GM18508 (cell line): ENCODE measurements at regions not wholly inside any gene's neighbourhood (a gene's known extent, or its start where the extent isn't known, plus 50 kb on each side); places are given as distances from the start of the nearest gene placed in this dataset.
"Not testable (repeated sequence)": the region's sequence is repeated elsewhere in the genome, so short reads cannot be mapped to it uniquely, and the experiment has no call there.

ENCODE experiments used
- ATAC-seq: cut with Tn5 transposase; IDR thresholded peaks from one replicate; pipeline ENCODE4 v1.9.1; 2021; ENCODE audit warnings: moderate number of reproducible peaks; ENCODE audit not compliant: insufficient read depth, unreplicated experiment

DNA sequence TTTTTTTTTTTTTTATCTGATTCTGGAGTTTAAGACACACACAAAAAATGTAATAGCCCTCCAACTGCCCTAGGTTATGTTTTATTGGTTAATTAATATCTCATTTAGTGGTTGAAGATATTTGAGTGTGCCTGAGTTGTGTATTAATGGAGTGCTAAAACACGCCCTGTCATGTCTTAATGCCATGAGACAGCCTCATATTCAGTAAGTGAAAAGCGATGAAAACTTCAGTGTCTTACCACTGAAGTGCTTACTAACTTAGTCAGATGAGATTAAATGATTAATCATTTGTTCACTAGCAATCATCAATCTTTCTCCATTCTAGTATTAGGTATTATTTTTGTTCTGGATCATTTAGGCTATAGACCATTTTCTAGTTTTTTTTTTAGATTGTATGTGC, 544.7 kb upstream of the ROBO2 start:
- ATAC-seq, result no peak

DNA sequence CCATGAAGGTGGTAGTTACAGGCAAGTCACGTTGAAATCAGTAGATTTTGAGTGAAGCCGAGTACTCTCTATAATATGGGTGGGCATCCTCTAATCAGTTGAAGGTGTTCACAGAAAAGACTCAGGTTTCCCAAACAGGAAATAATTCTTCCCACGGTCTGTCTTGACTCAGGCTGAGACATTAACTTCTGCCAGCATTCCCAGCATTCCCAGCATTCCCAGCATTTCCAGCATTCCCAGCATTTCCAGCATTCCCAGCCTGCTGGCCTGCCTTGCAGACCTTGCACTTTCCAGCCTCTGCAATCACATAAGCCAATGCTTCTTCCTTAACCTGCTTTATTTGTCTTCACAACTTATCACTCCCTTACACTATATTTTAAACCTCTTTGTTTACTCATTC, 542.3 kb upstream of the ROBO2 start:
- no peak for ATAC-seq

DNA sequence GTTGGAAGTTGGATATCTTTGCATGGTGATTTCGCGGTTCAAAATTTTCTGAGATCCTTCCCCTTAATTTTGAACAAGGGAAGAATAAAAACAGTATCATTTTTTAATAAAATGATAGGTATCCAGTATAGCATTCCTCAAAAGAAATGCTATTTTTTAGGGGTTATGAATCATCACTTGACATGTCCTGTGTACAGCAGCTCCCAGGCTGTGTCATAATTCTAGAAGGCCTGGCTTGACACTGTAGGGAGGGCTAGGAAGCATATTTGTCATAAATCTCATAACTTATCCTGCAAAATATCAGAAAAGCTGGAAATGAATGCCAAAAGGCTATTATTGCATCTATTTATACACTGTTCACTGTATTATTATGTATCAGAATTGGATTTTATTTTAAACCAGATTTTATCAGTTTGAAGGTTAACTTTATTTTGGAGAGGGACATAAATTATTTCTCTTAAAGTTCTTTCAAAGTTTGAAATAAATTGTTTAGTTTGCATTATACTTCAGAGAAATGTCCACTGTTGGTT, 539.1 kb upstream of the ROBO2 start:
- ATAC-seq, result no peak

DNA sequence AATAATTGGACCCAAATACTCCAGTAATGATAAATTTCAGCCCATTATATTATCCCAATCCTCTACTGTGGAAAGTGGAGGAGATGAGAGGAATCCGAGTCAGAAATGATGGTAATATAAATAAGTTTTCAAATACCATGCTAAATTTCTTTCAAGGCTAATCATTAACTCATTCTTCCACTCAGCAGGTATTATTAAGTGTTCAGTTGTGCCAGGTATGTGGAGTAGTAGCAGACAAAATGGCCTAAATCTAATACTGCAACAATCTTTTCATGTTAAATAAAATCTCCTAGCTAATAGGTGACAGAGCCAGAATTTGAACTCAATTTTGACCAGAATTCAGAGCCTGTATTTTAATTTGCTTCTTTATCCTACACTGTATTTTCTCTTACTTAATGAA, 538.6 kb upstream of the ROBO2 start:
- no peak for ATAC-seq

DNA sequence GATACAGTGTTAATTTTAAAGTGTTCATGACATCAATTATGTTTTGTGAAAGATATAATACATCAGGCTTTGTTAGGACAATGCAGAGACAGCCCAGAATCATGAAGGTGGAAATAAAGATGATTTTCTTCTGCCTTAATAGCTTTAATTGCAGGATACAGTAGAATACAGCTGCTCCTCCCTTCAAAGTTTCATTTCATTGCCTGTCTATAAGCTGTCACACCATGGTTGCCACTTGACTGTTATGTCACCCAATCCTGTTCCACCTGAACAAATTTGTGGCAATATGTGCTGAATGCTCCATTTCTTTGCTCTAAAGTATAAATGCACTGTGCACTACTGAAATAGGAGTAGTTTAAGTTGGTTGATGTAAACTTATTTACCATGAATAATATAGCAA, 537.8 kb upstream of the ROBO2 start:
- ATAC-seq, result no peak

DNA sequence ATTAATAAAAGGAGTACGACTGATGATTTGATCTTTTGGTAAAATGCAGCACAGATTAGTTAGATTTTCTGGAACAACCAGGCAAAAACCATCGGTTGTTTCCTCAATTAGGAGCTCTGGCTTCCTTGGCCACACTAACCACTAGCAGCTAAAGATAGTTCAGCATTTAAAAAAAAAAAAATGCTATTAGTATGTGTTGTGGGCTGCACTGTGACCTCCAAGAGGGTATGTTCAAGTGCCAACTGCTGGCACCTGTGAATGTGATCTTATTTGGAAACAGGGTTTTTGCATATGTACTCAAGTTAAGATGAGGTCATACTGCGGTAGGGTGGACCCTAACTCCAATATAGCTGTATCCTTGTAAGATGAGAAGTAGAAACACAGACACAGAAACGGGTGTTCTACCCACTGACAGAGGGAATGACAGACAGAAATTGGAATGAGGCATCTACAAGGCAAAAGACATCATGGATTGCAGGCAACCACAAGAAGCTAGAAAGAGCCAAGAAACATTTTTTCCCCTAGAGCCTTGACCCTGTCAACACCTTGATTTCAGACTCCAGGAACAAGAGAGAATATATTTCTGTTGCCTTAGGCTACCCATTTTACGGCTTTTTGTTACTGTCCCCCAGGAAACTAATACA, 534.6 kb upstream of the ROBO2 start:
- ATAC-seq, result no peak

DNA sequence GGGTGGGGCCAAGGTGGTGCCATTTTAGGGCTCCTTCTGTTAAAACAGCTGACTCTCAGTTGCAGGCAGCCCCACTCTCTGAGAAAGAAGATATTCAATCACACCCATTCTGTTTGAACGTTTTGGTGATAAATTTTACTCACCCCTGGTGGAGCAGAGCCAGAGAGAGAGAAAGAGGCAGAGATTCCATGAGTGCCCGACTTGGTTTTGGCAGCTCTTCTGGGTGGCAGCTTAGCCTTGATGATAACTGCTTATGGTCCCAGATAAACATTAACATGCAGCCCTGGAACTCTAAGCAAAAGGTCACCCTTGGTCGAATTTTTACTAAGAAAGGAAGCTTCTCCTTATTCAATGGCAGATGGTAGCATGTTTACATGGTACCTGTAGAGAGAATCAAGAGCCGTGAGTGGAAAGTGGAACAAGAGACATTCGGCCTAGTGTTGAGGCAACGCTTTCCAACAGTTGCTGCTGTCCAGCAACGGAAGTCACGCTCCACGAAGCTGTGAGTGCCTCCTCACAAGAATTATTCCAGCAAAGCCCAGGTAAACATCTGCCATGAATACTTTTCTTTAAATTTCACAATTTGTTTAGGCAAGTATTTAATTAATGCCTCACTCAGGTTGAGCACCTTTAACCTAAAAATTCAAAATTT, 530.6 kb upstream of the ROBO2 start:
- ATAC-seq, result no peak

DNA sequence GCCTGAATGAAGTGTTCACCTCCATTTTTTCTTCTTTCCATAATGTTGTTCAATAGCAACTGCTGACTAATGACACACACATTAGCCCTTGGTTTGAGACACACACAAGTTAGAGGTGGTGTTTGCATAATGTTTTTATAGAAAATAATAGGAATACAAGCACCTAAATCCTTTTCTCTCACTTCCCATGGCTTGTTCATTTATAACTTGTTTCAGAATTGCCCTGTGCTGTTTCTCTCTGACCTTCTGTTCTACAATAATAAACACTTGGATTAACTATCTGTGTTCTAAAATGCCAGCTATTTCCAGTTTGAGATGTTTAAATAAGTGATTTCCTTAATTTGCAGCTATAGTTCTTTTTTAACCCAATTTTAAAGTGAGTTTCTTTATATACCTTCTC, 525.1 kb upstream of the ROBO2 start:
- no peak for ATAC-seq

DNA sequence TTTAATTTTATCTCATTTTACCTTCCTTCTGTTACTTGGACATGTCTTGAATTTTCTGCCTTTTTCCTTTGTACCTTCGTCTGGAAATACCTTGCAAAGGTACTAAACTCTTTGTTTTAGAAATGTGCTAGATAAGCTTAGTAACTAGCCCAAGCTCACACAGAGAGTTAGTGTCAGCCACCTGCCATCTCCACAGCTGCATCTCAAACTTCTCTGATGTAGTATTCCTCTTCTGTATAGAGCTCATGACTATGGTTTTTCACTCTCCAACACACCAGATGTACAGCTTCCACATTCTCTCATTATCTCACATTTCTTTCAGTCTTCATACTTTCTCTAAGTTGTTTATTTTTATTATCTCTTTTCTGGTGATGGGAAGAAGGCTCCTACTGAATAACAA, 516.6 kb upstream of the ROBO2 start:
- ATAC-seq, result no peak

DNA sequence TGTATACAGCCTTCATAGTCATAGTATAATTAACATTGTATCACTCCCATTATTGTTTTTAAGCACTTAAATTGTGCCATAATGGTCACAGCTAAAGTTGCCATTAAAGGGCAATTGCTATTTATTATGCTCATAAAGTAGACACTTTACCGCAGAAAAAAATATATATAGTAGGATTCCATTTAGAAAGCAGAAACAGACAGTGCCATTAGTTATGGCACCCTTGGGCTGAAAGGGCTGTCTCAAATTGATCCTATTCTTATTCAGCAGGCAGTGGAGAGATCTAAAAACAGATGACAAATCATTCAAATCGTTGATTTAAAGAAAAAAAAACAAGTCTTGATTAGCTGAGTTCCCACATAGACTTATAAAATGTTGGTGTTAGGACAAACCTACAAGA, 514.2 kb upstream of the ROBO2 start:
- no peak for ATAC-seq

DNA sequence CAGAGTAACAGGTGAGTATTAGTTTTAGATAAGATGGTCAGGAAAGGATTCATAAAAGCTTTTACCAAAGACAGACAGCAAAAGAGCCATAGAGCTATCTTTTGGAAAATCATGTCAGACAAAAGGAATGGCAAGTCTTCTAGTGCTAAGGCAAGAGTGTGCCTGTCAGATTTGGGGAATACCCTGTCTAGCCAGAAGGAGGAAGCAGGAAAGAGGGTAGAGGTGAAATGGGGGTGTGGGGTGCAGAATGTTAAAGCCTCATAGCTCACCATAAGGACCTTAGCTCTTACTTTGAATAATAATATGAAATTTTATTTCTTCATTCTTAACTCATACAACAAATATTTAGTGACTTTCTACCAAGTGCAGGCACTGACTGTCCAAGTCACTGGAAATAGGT, 512.1 kb upstream of the ROBO2 start:
- no peak for ATAC-seq

DNA sequence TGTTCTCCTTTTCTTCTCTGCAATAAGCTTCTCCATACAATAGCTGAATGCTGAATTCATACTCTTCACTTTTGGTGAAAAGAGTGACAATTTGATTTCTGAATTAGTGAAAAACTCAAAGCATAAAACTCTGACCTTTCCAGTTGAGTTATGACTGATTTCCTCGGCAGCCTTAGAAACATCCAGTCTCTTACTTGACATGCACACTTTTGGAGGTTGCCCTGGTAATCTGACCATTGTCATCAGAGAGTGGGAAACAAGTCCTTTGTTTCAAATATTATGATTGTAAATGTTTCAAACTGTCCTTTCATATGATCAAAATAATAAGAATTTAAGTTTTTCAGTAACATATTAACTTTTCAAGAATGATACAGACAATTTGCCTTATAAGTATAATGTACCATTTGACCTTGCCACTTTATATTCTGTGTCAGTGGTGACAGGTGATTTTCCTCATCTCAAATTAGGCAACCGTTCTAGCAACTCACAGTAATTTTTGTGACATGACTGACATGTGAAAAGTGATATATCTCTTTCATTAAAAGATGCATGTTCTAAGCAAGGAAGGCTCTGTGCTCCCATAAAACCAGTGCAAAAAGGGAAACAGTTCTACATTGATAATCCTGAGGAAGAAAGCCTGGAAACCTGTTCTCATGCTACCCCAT, 507.6 kb upstream of the ROBO2 start:
- ATAC-seq, result no peak

DNA sequence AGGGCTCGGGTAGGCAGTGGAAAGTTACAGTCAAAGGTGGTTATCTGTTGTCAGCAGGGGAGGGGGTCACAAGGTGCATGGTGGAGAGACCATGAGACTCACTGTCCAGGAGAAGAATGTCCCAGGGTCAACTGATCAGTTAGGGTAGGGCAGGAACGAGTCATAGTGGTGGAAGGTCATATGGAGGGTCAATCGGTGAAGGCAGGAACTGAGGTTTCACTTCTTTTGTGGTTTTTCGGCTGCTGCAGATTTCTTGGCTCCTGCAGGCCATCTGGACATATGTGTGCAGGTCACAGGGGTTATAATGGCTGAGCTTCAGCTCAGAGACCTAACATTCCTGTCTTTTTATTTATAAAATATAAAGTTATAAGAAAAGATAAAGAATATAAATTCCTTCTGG, 506.2 kb upstream of the ROBO2 start:
- ATAC-seq, result not testable (repeated sequence)

DNA sequence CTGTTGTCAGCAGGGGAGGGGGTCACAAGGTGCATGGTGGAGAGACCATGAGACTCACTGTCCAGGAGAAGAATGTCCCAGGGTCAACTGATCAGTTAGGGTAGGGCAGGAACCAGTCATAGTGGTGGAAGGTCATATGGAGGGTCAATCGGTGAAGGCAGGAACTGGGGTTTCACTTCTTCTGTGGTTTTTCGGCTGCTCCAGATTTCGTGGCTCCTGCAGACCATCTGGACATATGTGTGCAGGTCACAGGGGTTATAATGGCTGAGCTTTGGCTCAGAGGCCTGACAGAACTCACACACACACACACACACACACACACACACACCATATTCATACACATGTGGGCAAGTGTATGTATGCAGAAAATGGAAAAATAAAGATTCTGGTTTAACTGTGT, 502.0 kb upstream of the ROBO2 start:
- not testable (repeated sequence) for ATAC-seq

DNA sequence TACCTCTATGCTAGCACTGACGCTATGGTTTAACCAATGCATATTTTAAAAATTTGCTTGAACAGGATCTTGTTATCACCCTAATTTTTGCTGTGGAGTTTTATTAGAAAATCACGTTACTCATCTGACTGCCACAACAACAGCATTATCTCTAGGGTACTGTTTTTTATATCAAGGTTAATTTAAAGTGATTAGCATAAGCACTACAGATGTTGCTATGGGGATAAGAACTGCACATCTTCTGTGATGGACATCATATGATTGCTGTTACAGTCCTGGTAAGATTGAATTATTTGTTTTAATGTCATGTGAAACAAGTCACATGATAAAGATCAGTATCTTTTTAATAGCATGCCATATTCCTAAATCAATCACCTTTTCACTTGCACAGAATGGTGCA, 492.2 kb upstream of the ROBO2 start:
- ATAC-seq, result no peak

DNA sequence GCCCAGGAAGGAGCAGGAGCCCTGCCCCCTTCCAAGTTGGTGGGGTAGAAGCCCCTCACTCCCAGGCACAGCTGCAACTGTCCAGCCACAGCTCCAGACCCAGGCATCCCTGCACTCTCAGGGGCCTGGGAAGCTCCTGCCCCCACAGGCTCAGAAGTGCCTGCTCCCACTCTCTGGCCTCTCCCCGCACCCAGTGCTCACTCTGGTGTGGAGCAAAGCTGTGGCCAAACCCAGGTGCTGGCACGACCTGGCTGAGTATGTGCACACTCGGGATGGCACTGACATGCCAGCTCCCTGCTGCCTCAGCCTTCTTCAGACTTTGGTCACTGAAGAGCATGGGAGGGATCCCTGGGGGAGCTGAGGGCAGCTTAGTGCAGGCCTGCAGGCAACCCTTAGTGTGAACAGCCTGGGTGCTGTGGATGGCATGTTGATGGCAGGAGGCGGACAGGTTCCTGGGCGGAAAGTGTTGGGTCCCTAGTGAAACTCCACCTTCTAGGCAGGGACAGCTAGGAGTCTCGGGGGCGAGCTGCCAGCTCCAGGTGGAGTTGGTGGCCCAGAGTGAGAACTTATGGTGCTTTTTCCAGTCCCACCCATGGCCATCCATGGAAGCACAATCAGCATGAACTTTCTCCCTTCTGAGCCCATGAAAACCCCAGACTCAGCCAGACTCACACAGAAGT, 489.2 kb upstream of the ROBO2 start:
- ATAC-seq, result no peak

DNA sequence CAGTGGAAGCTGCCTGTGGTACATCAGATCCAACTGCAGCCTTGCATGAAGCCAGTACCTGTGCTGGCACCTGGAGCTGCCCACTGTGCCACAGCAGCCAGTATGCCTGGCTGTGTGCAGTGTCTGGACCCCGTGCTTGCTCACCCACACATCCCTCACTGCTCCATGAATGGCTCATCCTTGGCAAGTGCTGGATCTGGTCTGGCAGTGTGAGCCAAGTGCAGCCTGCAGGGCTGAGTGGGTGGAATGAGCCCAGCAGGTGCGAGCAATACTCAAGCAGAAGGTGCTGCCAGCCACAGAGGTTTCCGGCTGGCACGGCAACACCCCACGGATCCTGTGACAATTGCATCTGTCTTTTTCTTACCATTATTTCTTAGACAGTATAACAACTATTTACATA, 488.2 kb upstream of the ROBO2 start:
- ATAC-seq, result no peak

DNA sequence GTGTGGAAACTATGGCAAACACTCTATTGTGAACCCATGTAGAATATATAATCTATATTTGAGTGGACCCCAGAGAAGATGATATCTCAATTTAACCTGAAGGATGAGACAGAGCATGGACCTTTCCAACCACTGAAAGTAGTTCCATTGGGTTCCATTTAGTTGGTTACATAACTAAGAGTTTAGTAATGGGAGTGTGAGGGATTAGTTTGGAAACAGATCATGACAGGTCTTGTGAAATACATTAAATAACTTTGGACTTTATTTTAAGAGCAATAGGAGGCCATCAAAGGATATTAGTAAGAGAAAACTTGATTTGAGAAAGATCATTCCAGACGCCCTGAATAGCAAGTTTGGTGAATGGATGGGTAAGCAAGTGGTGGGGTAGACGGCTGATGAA, 487.2 kb upstream of the ROBO2 start:
- no peak for ATAC-seq

DNA sequence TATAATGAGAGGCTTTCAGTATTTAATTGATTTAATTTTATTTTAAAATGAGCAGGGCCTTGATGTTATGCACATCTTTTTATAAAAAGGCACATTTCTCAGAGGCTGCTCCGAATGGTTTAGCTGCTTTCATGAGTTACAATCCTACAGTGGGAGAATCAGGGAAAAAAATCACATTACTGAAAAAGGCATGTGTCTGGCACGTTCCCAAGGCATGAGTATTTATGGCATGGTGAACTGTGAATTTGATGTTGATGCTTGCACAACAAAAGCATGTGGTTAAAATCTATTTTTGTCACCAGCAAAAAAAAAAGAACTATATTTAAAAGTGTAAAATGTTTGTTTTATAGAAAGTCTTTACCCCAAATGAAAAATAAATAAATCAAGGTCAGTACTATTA, 485.2 kb upstream of the ROBO2 start:
- ATAC-seq, result no peak

DNA sequence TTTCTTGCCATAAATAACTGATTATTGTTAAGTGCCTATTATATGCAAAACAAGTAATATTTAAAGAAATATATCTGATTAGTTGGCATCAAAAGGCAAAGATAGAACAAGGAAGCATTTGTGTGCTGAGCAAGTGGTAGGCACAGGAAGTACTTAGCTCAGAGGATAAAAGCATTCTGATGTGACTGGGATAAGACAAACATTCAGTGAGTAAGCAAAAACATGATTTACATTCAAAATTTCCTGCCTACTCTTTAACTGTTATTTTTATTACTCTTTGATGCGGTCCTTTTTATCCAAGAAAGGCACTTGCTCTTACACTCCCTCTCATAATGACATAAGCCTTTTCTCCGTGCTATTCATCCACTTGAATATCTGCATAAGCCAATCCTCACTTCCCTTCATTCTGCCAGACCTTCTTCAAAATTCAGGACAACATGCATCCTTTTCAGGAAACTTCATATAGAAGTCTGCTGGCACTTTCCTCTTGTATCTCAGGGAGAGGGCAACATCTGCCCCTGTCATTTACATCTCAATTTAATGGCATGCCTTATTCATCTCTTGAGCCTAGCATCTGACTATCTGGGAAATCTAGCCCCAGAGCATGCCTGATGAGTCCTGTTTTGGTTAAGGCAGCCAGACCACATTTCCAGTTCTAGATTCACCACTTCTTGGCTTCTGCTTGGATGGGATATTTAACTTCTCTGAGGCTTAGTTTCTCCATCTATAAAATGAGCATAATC, 478.2 kb upstream of the ROBO2 start:
- no peak for ATAC-seq
